Peyer's patch (tissue), 4 donors: ENCODE measurements at regions not wholly inside any gene's neighbourhood (a gene's known extent, or its start where the extent isn't known, plus 50 kb on each side); places are given as distances from the start of the nearest gene placed in this dataset.

Experiments used
- DNase-seq, 3 donors: peaks; one replicate each; pipeline ENCODE4 v3.0.0-alpha.2; 2017 to 2019
- H3K27ac ChIP-seq, 4 donors: fragments of 200-600 bp; sonication (generic); one replicate each; pipeline ENCODE4 v1.5.1; 2016 to 2019
- H3K27me3 ChIP-seq, 2 donors: fragments of 200-600 bp; sonication (generic); one replicate each; pipeline ENCODE4 v1.5.1; 2019
- H3K36me3 ChIP-seq, 3 donors: fragments of 200-600 bp; sonication (generic); one replicate each; pipeline ENCODE4 v1.5.1; 2016 to 2019
- H3K4me1 ChIP-seq, 4 donors: fragments of 200-600 bp; sonication (generic); one replicate each; pipeline ENCODE4 v1.5.1; 2016 to 2019
- H3K4me3 ChIP-seq, 4 donors: fragments of 200-600 bp; sonication (generic); 1 replicate in 3 of 4; 2 replicates in 1 of 4; pipeline ENCODE4 v1.5.1; 2016 to 2019; ENCODE audit warnings: mild to moderate bottlenecking in 1 of 4
- H3K9me3 ChIP-seq, 4 donors: fragments of 200-600 bp; sonication (generic); one replicate each; pipeline ENCODE4 v1.5.1; 2016 to 2019; ENCODE audit warnings: mild to moderate bottlenecking in 1 of 4
- CTCF ChIP-seq, 6 experiments: fragments of 450-650 bp in 4 of 6; fragments of 200-600 bp in 2 of 6; sonication (generic) in 1 of 6; IDR thresholded peaks; one replicate each; pipeline ENCODE4 v1.5.1; 2017 to 2019; ENCODE audit warnings: antibody characterized with exemption in 6 of 6, mild to moderate bottlenecking in 3 of 6, moderate library complexity in 1 of 6
- POLR2A ChIP-seq, 2 donors: fragments of 450-650 bp; IDR thresholded peaks; one replicate each; pipeline ENCODE4 v1.5.1; 2017; ENCODE audit warnings: antibody characterized with exemption in 2 of 2, mild to moderate bottlenecking in 2 of 2, moderate library complexity in 2 of 2

GRCh38 chr15:26455828-26456227 is 317.0 kb downstream of the GABRB3 start:
- Histone ChIP-seq H3K4me1 (no peaks in the 10 kb centered on the region), H3K36me3 (no peaks in the 10 kb centered on the region), H3K9me3 (peaks cover 0 to 4% (median 2%) of the 10 kb centered on the region in 4 donors), H3K27me3 (no peaks in the 10 kb centered on the region), H3K4me3 (no peak overlapping the region), H3K27ac (no peak overlapping the region)
- TF ChIP-seq CTCF (IDR thresholded peaks at IDR 0.05) (no peak), POLR2A (IDR thresholded peaks at IDR 0.05) (no peak)
- no peak for DNase-seq

DNA sequence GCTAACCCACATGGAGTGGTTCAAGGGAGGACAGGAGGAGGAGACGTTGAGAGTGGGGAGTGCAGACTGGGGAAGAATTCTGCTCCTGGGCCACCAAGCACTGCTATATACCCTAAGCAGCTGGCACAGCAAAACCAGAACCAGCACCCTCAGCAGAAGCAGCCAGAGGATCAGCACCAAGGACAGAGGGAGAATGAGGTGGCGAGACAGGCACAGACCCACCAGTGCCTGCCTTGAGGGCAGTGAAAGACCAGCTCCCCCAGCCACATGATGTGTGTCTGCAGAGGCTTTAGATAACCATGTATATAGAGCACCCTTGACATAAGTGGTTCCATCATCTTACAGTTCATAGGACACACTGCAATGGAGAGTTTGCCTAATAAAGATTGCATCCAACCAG is 319.0 kb downstream of the GABRB3 start:
- TF ChIP-seq CTCF (IDR thresholded peaks at IDR 0.05) (no peak), POLR2A (IDR thresholded peaks at IDR 0.05) (no peak)
- Histone ChIP-seq H3K27ac (no peak overlapping the region), H3K4me3 (no peak overlapping the region), H3K27me3 (no peaks in the 10 kb centered on the region), H3K36me3 (no peaks in the 10 kb centered on the region), H3K4me1 (no peaks in the 10 kb centered on the region), H3K9me3 (peaks cover 0 to 4% (median 0%) of the 10 kb centered on the region in 4 donors)
- no peak for DNase-seq

- H3K27me3 ChIP-seq = no peaks in the 10 kb centered on the region
- TF ChIP-seq CTCF (IDR thresholded peaks at IDR 0.05) = no peak
- TF ChIP-seq POLR2A (IDR thresholded peaks at IDR 0.05) = no peak
- no peak overlapping the region for H3K27ac ChIP-seq
- H3K9me3 ChIP-seq = peaks cover 0 to 4% (median 0%) of the 10 kb centered on the region in 4 donors
- no peak overlapping the region for H3K4me3 ChIP-seq
- DNase-seq = no peak
- H3K36me3 ChIP-seq = no peaks in the 10 kb centered on the region
- H3K4me1 ChIP-seq = no peaks in the 10 kb centered on the region
Measured at GRCh38 chr15:26451995-26452394, 320.9 kb downstream of the GABRB3 start.

DNA sequence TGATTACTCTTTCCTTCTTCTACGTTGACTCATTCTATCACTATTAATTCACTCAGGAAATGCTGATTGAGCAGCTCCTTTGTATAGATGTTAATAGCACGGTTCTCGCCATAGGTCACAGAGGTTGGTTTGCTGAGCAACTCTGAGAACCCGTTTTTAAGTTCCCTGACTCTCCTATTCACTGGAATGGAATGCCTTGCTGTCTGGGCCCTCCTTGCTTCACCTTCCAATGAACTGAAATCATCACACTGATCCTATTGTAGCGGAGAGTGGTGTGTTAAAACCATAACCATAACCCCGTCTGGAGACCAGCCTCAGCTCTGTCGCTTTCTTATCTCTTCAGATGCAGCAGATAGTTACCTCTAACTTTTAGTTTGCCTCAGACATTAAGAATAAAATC is 323.6 kb downstream of the GABRB3 start:
- H3K27ac ChIP-seq = no peak overlapping the region
- no peaks in the 10 kb centered on the region for H3K4me1 ChIP-seq
- H3K9me3 ChIP-seq = no peaks in the 10 kb centered on the region
- TF ChIP-seq CTCF (IDR thresholded peaks at IDR 0.05) (no peak), POLR2A (IDR thresholded peaks at IDR 0.05) (no peak)
- no peaks in the 10 kb centered on the region for H3K27me3 ChIP-seq
- H3K4me3 ChIP-seq = no peak overlapping the region
- no peak for DNase-seq
- no peaks in the 10 kb centered on the region for H3K36me3 ChIP-seq

- Histone ChIP-seq H3K9me3 (peaks cover 0 to 3% (median 0%) of the 10 kb centered on the region in 4 donors), H3K4me3 (no peak overlapping the region), H3K27me3 (no peaks in the 10 kb centered on the region), H3K36me3 (no peaks in the 10 kb centered on the region), H3K27ac (no peak overlapping the region), H3K4me1 (no peaks in the 10 kb centered on the region)
- DNase-seq = no peak
- TF ChIP-seq CTCF (IDR thresholded peaks at IDR 0.05) = no peak
- TF ChIP-seq POLR2A (IDR thresholded peaks at IDR 0.05) = no peak
Measured at GRCh38 chr15:26443321-26443720, 329.5 kb downstream of the GABRB3 start.

GRCh38 chr15:26442680-26443079 is 330.2 kb downstream of the GABRB3 start:
- Histone ChIP-seq H3K27me3 (no peaks in the 10 kb centered on the region), H3K36me3 (no peaks in the 10 kb centered on the region), H3K9me3 (peaks cover 0 to 3% (median 0%) of the 10 kb centered on the region in 4 donors), H3K4me1 (no peaks in the 10 kb centered on the region), H3K27ac (no peak overlapping the region), H3K4me3 (no peak overlapping the region)
- TF ChIP-seq CTCF (IDR thresholded peaks at IDR 0.05) = no peak
- no peak for TF ChIP-seq POLR2A (IDR thresholded peaks at IDR 0.05)
- DNase-seq = no peak
